BLaER1 (cell line): ENCODE measurements at regions not wholly inside any gene's neighbourhood (a gene's known extent, or its start where the extent isn't known, plus 50 kb on each side); places are given as distances from the start of the nearest gene placed in this dataset.

ENCODE experiments used
- H3K27ac ChIP-seq: shearing (Covaris generic); formaldehyde crosslinking; 2 replicates; pipeline ENCODE4 v1.8.1; 2022
- H3K27me3 ChIP-seq: shearing (Covaris generic); formaldehyde crosslinking; 2 replicates; pipeline ENCODE4 v1.8.1; 2022
- H3K36me3 ChIP-seq: shearing (Covaris generic); formaldehyde crosslinking; 2 replicates; pipeline ENCODE4 v1.8.1; 2022
- H3K4me1 ChIP-seq: shearing (Covaris generic); formaldehyde crosslinking; 2 replicates; pipeline ENCODE4 v1.8.1; 2022
- H3K4me2 ChIP-seq: shearing (Covaris generic); formaldehyde crosslinking; 2 replicates; pipeline ENCODE4 v1.8.1; 2022
- H3K4me3 ChIP-seq: shearing (Covaris generic); formaldehyde crosslinking; 2 replicates; pipeline ENCODE4 v1.8.1; 2022
- H3K9ac ChIP-seq: shearing (Covaris generic); formaldehyde crosslinking; 2 replicates; pipeline ENCODE4 v1.8.1; 2022
- H3K9me3 ChIP-seq: shearing (Covaris generic); formaldehyde crosslinking; 2 replicates; pipeline ENCODE4 v1.8.1; 2022
- H4K20me1 ChIP-seq: shearing (Covaris generic); formaldehyde crosslinking; 2 replicates; pipeline ENCODE4 v1.8.1; 2022
- Cebpa-rat ChIP-seq: shearing (Covaris generic); IDR thresholded peaks from 2 replicates; pipeline ENCODE4 v1.8.1; 2022

- Histone ChIP-seq H3K36me3 (no peaks in the 10 kb centered on the region), H3K4me1 (no peaks in the 10 kb centered on the region), H4K20me1 (no peaks in the 10 kb centered on the region), H3K9me3 (no peaks in the 10 kb centered on the region), H3K9ac (no peak overlapping the region), H3K4me2 (no peak overlapping the region), H3K4me3 (no peak overlapping the region), H3K27me3 (no peaks in the 10 kb centered on the region), H3K27ac (no peak overlapping the region)
- TF ChIP-seq Cebpa-rat = no peak
Measured at GRCh38 chr6:4658486-4658885, 117.7 kb upstream of the CDYL start.

- Histone ChIP-seq H3K27ac (no peak overlapping the region), H3K9me3 (peaks cover 6% of the 10 kb centered on the region; the same call in 1 of the 2 replicates), H3K27me3 (no peaks in the 10 kb centered on the region), H3K4me2 (no peak overlapping the region), H4K20me1 (no peaks in the 10 kb centered on the region), H3K4me1 (no peaks in the 10 kb centered on the region), H3K36me3 (no peaks in the 10 kb centered on the region), H3K4me3 (no peak overlapping the region), H3K9ac (no peak overlapping the region)
- no peak for TF ChIP-seq Cebpa-rat
Measured at GRCh38 chr6:4656106-4656505, 120.1 kb upstream of the CDYL start.

- Histone ChIP-seq H3K27ac (no peak overlapping the region), H3K36me3 (no peaks in the 10 kb centered on the region), H4K20me1 (no peaks in the 10 kb centered on the region), H3K27me3 (no peaks in the 10 kb centered on the region), H3K9ac (no peak overlapping the region), H3K4me3 (no peak overlapping the region), H3K4me2 (no peak overlapping the region), H3K4me1 (no peaks in the 10 kb centered on the region), H3K9me3 (peaks cover 6% of the 10 kb centered on the region; the same call in 1 of the 2 replicates)
- TF ChIP-seq Cebpa-rat = no peak
Measured at GRCh38 chr6:4655196-4656025, 120.8 kb upstream of the CDYL start.

GRCh38 chr6:4653141-4653540 lies 123.1 kb upstream of the CDYL start:
- no peak overlapping the region for H3K27ac ChIP-seq
- H3K36me3 ChIP-seq = no peaks in the 10 kb centered on the region
- H4K20me1 ChIP-seq = no peaks in the 10 kb centered on the region
- H3K27me3 ChIP-seq = no peaks in the 10 kb centered on the region
- H3K4me2 ChIP-seq = no peak overlapping the region
- peaks cover 6% of the 10 kb centered on the region; the same call in 1 of the 2 replicates for H3K9me3 ChIP-seq
- no peaks in the 10 kb centered on the region for H3K4me1 ChIP-seq
- no peak for TF ChIP-seq Cebpa-rat
- H3K9ac ChIP-seq = no peak overlapping the region
- H3K4me3 ChIP-seq = no peak overlapping the region

- H4K20me1 ChIP-seq = no peaks in the 10 kb centered on the region
- H3K4me1 ChIP-seq = peaks cover 8% of the 10 kb centered on the region
- TF ChIP-seq Cebpa-rat = no peak
Measured at GRCh38 chr6:4651831-4652467, 124.3 kb upstream of the CDYL start.

GRCh38 chr6:4649728-4650127 lies 126.5 kb upstream of the CDYL start:
- Histone ChIP-seq H3K9ac (no peak overlapping the region), H3K9me3 (peaks cover 6% of the 10 kb centered on the region; the same call in 1 of the 2 replicates), H3K4me2 (no peak overlapping the region), H3K4me3 (no peak overlapping the region), H3K27me3 (no peaks in the 10 kb centered on the region), H4K20me1 (no peaks in the 10 kb centered on the region), H3K36me3 (no peaks in the 10 kb centered on the region), H3K4me1 (peaks cover 14% of the 10 kb centered on the region), H3K27ac (no peak overlapping the region)
- no peak for TF ChIP-seq Cebpa-rat

More at GRCh38 chr6:4651831-4652467, 124.3 kb upstream of the CDYL start:
- Histone ChIP-seq H3K27ac (no peak overlapping the region), H3K4me2 (no peak overlapping the region), H3K9ac (no peak overlapping the region), H3K9me3 (peaks cover 6% of the 10 kb centered on the region; the same call in 1 of the 2 replicates), H3K4me3 (no peak overlapping the region), H3K36me3 (no peaks in the 10 kb centered on the region), H3K27me3 (no peaks in the 10 kb centered on the region)

GRCh38 chr6:4647414-4648365 lies 128.5 kb upstream of the CDYL start:
- no peak for TF ChIP-seq Cebpa-rat
- no peak overlapping the region; the same call in 1 of the 2 replicates for H3K4me3 ChIP-seq
- no peak overlapping the region for H3K27ac ChIP-seq
- H3K9ac ChIP-seq = 0 out of 2 replicates have a peak overlapping the region, but pooled peaks have one; percentile 27
- no peaks in the 10 kb centered on the region for H3K36me3 ChIP-seq
- no peaks in the 10 kb centered on the region for H3K27me3 ChIP-seq
- peak overlapping the region; percentile 73 for H3K4me2 ChIP-seq
- H4K20me1 ChIP-seq = no peaks in the 10 kb centered on the region
- peaks cover 6% of the 10 kb centered on the region; the same call in 1 of the 2 replicates for H3K9me3 ChIP-seq
- peaks cover 14% of the 10 kb centered on the region for H3K4me1 ChIP-seq

- Histone ChIP-seq H3K4me1 (peaks cover 14% of the 10 kb centered on the region), H3K4me3 (no peak overlapping the region), H3K4me2 (0 out of 2 replicates have a peak overlapping the region, but pooled peaks have one; percentile 25), H3K27ac (no peak overlapping the region), H4K20me1 (no peaks in the 10 kb centered on the region), H3K36me3 (no peaks in the 10 kb centered on the region), H3K27me3 (no peaks in the 10 kb centered on the region), H3K9me3 (peaks cover 8% of the 10 kb centered on the region; the same call in 1 of the 2 replicates), H3K9ac (no peak overlapping the region)
- TF ChIP-seq Cebpa-rat = no peak
Measured at GRCh38 chr6:4645713-4646360, 130.4 kb upstream of the CDYL start.

GRCh38 chr6:4644996-4645395 lies 131.2 kb upstream of the CDYL start:
- Histone ChIP-seq H3K4me1 (peaks cover 14% of the 10 kb centered on the region), H3K9ac (no peak overlapping the region), H3K27ac (no peak overlapping the region), H3K4me3 (no peak overlapping the region), H3K9me3 (peaks cover 8% of the 10 kb centered on the region; the same call in 1 of the 2 replicates), H3K4me2 (no peak overlapping the region), H4K20me1 (no peaks in the 10 kb centered on the region), H3K27me3 (no peaks in the 10 kb centered on the region), H3K36me3 (no peaks in the 10 kb centered on the region)
- no peak for TF ChIP-seq Cebpa-rat
